Activated T-helper 17 cell treated with anti-CD3 and anti-CD28 coated beads, Interleukin-2, amount 50 U/mL, for 72 hours (primary cell): ENCODE measurements at regions not wholly inside any gene's neighbourhood (a gene's known extent, or its start where the extent isn't known, plus 50 kb on each side); places are given as distances from the start of the nearest gene placed in this dataset.

Experiments used
- ATAC-seq: fragments of 150-1000 bp; cut with Tn5 transposase; replicated peaks from 2 replicates; pipeline ENCODE4 v1.10.0; 2021; ENCODE audit warnings: mild to moderate bottlenecking, moderate library complexity
- H3K27ac Mint-ChIP-seq: one replicate; pipeline ENCODE4 v1.8.0; 2022; ENCODE audit warnings: mixed read lengths
- H3K27me3 Mint-ChIP-seq: one replicate; pipeline ENCODE4 v1.8.0; 2022; ENCODE audit warnings: mixed read lengths
- H3K36me3 Mint-ChIP-seq: one replicate; pipeline ENCODE4 v1.8.0; 2022; ENCODE audit warnings: low read depth, mild to moderate bottlenecking, mixed read lengths
- H3K4me1 Mint-ChIP-seq: one replicate; pipeline ENCODE4 v1.8.0; 2022; ENCODE audit warnings: mixed read lengths
- H3K4me3 Mint-ChIP-seq: one replicate; pipeline ENCODE4 v1.8.0; 2022; ENCODE audit warnings: mild to moderate bottlenecking, mixed read lengths
- H3K9me3 Mint-ChIP-seq: one replicate; pipeline ENCODE4 v1.8.0; 2022; ENCODE audit warnings: mixed read lengths

DNA sequence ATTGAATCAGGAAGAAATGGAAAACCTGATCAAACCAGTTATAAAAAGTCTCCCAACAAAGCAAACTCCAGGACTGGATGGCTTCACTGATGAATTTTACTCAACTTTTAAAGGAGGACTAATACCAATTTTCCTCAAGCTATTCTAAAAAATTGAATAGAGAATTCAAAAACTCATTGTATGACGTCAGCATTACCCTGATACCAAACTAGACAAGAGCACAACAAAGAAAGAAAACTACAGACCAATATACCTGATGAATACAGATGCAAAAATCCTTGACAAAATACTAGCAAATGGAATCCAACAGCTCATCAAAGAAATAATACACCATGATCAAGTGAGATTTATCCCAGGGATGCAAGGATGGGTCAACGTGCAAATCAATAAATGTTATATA lies 172.9 kb downstream of the FNDC1 start:
- no peaks in the 10 kb centered on the region for H3K36me3 Mint-ChIP-seq
- no peak overlapping the region for H3K4me3 Mint-ChIP-seq
- peaks cover 8% of the 10 kb centered on the region for H3K9me3 Mint-ChIP-seq

GRCh38 chr6:159334068-159334467 lies 164.9 kb downstream of the FNDC1 start:
- H3K4me3 Mint-ChIP-seq, result no peak overlapping the region
- no peaks in the 10 kb centered on the region for H3K36me3 Mint-ChIP-seq
- H3K9me3 Mint-ChIP-seq, result peaks cover 14% of the 10 kb centered on the region
- no peak overlapping the region for H3K27ac Mint-ChIP-seq
- H3K4me1 Mint-ChIP-seq, result no peaks in the 10 kb centered on the region
- H3K27me3 Mint-ChIP-seq, result peaks cover 14% of the 10 kb centered on the region
- no peak for ATAC-seq

More for the DNA sequence above, 172.9 kb downstream of the FNDC1 start:
- ATAC-seq, result no peak
- Mint-ChIP-seq H3K27ac (no peak overlapping the region), H3K27me3 (peaks cover 20% of the 10 kb centered on the region), H3K4me1 (no peaks in the 10 kb centered on the region)

GRCh38 chr6:159331451-159331850 lies 162.3 kb downstream of the FNDC1 start:
- Mint-ChIP-seq H3K27ac (no peak overlapping the region), H3K27me3 (peaks cover 18% of the 10 kb centered on the region), H3K36me3 (no peaks in the 10 kb centered on the region), H3K4me3 (no peak overlapping the region), H3K9me3 (peaks cover 9% of the 10 kb centered on the region), H3K4me1 (no peaks in the 10 kb centered on the region)
- no peak for ATAC-seq

- Mint-ChIP-seq H3K27ac (no peak overlapping the region), H3K27me3 (peaks cover 11% of the 10 kb centered on the region), H3K36me3 (no peaks in the 10 kb centered on the region), H3K9me3 (peaks cover 3% of the 10 kb centered on the region), H3K4me1 (no peaks in the 10 kb centered on the region), H3K4me3 (no peak overlapping the region)
- no peak for ATAC-seq
These were observed 159.9 kb downstream of the FNDC1 start for GRCh38 chr6:159329081-159329480.

- no peak overlapping the region for H3K4me3 Mint-ChIP-seq
- no peaks in the 10 kb centered on the region for H3K4me1 Mint-ChIP-seq
- H3K27me3 Mint-ChIP-seq, result peaks cover 11% of the 10 kb centered on the region
- H3K36me3 Mint-ChIP-seq, result no peaks in the 10 kb centered on the region
- no peak overlapping the region for H3K27ac Mint-ChIP-seq
- no peaks in the 10 kb centered on the region for H3K9me3 Mint-ChIP-seq
- ATAC-seq, result no peak
These were observed 158.9 kb downstream of the FNDC1 start for GRCh38 chr6:159328052-159328451.

- Mint-ChIP-seq H3K9me3 (no peaks in the 10 kb centered on the region), H3K27ac (no peak overlapping the region), H3K36me3 (no peaks in the 10 kb centered on the region), H3K27me3 (peaks cover 9% of the 10 kb centered on the region), H3K4me3 (no peak overlapping the region), H3K4me1 (no peaks in the 10 kb centered on the region)
- ATAC-seq, result no peak
These were observed 156.3 kb downstream of the FNDC1 start for GRCh38 chr6:159325476-159325875.

DNA sequence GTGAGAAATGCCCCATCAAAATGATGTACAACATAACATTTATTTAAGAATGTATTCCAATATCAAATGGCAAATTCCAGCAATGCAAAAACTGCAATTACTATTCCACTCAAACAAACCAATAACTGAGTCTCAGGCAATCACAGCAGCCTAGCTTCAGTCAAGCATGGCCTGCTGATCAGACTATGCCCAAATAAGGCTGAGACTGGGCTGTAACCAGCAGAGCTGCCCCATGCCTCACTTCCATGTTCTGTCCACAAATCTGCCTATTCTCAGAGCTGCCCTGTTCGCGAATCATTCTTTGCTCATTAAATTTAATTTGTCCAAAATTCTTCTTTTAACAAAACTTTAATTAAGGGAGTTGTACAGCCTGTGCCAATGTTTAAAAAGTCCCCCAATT lies 155.4 kb downstream of the FNDC1 start:
- no peak for ATAC-seq
- H3K4me3 Mint-ChIP-seq, result no peak overlapping the region
- H3K27ac Mint-ChIP-seq, result no peak overlapping the region
- H3K9me3 Mint-ChIP-seq, result no peaks in the 10 kb centered on the region
- H3K4me1 Mint-ChIP-seq, result no peaks in the 10 kb centered on the region
- no peaks in the 10 kb centered on the region for H3K36me3 Mint-ChIP-seq
- H3K27me3 Mint-ChIP-seq, result peaks cover 9% of the 10 kb centered on the region
